Right renal cortex interstitium (tissue), 3 donors: ENCODE measurements at regions not wholly inside any gene's neighbourhood (a gene's known extent, or its start where the extent isn't known, plus 50 kb on each side); places are given as distances from the start of the nearest gene placed in this dataset.
"Not testable (repeated sequence)": the region's sequence is repeated elsewhere in the genome, so short reads cannot be mapped to it uniquely, and the experiment has no call there.

Source experiments
- DNase-seq, 3 donors: peaks; one replicate each; pipeline ENCODE4 v3.0.0-alpha.2; 2013; ENCODE audit warnings: low read depth in 3 of 3, low spot score in 2 of 3

- DNase-seq = not testable (repeated sequence)
Observed at GRCh38 chr13:27363637-27364036, 60.8 kb upstream of the GTF3A start.

GRCh38 chr13:27367570-27367969 lies 56.8 kb upstream of the GTF3A start:
- no peak for DNase-seq

GRCh38 chr13:27370305-27370872 lies 54.0 kb upstream of the GTF3A start:
- no peak for DNase-seq

- no peak for DNase-seq
Observed at GRCh38 chr13:27371932-27372331, 52.5 kb upstream of the GTF3A start.

- DNase-seq = no peak
Observed at GRCh38 chr13:27372896-27373295, 51.5 kb upstream of the GTF3A start.

- DNase-seq = no peak
Observed at GRCh38 chr13:27374126-27374613, 50.2 kb upstream of the GTF3A start.
